DOHH2 (cell line): ENCODE measurements at regions not wholly inside any gene's neighbourhood (a gene's known extent, or its start where the extent isn't known, plus 50 kb on each side); places are given as distances from the start of the nearest gene placed in this dataset.

Experiments used
- CTCF ChIP-seq: fragments of 200-600 bp; sonication (generic); IDR thresholded peaks from one replicate; pipeline ENCODE4 v1.5.1; 2014; ENCODE audit warnings: antibody characterized with exemption, mild to moderate bottlenecking, low read depth, low read length; ENCODE audit not compliant: poor library complexity, severe bottlenecking
- EZH2phosphoT487 ChIP-seq: fragments of 200-600 bp; sonication (generic); IDR thresholded peaks from 2 replicates; pipeline ENCODE4 v1.6.1; 2017; ENCODE audit warnings: borderline replicate concordance, mild to moderate bottlenecking, antibody characterized with exemption, low read length, moderate library complexity, mixed read lengths

- TF ChIP-seq CTCF (no peak), EZH2phosphoT487 (no peak)
Measured at GRCh38 chr5:107170620-107171019, 500.1 kb downstream of the EFNA5 start.
